GM18907 (cell line): ENCODE measurements at regions not wholly inside any gene's neighbourhood (a gene's known extent, or its start where the extent isn't known, plus 50 kb on each side); places are given as distances from the start of the nearest gene placed in this dataset.
A peak's percentile ranks its signal among the peaks of the same experiment; 100 is the strongest.
"Not testable (repeated sequence)": the region's sequence is repeated elsewhere in the genome, so short reads cannot be mapped to it uniquely, and the experiment has no call there.

Source experiments
- ATAC-seq: cut with Tn5 transposase; IDR thresholded peaks from one replicate; pipeline ENCODE4 v1.9.1; 2021; ENCODE audit warnings: mild to moderate bottlenecking, moderate library complexity; ENCODE audit not compliant: unreplicated experiment

- ATAC-seq: no peak
Observed at GRCh38 chr2:187679454-187679853, 125.2 kb upstream of the TFPI start.

- ATAC-seq: no peak
Observed at GRCh38 chr2:187684174-187684573, 129.9 kb upstream of the TFPI start.

GRCh38 chr2:187686416-187687024 lies 132.3 kb upstream of the TFPI start:
- ATAC-seq: no peak

GRCh38 chr2:187687585-187687984 lies 133.3 kb upstream of the TFPI start:
- no peak for ATAC-seq

GRCh38 chr2:187689372-187689771 lies 135.1 kb upstream of the TFPI start:
- ATAC-seq: no peak

GRCh38 chr2:187693923-187694322 lies 139.7 kb upstream of the TFPI start:
- no peak for ATAC-seq

- not testable (repeated sequence) for ATAC-seq
Observed at GRCh38 chr2:187696644-187697043, 142.4 kb upstream of the TFPI start.

GRCh38 chr2:187698374-187699110 lies 144.3 kb upstream of the TFPI start:
- no peak for ATAC-seq

- ATAC-seq: no peak
Observed at GRCh38 chr2:187702157-187702556, 147.9 kb upstream of the TFPI start.

GRCh38 chr2:187708272-187708671 lies 154.0 kb upstream of the TFPI start:
- no peak for ATAC-seq

- no peak for ATAC-seq
Observed at GRCh38 chr2:187709065-187709464, 154.8 kb upstream of the TFPI start.

- no peak for ATAC-seq
Observed at GRCh38 chr2:187710791-187711521, 156.7 kb upstream of the TFPI start.

GRCh38 chr2:187715590-187715989 lies 161.4 kb upstream of the TFPI start:
- ATAC-seq: no peak

GRCh38 chr2:187716301-187716700 lies 162.1 kb upstream of the TFPI start:
- ATAC-seq: no peak

GRCh38 chr2:187718092-187718491 lies 163.9 kb upstream of the TFPI start:
- ATAC-seq: no peak

GRCh38 chr2:187719510-187719909 lies 165.3 kb upstream of the TFPI start:
- no peak for ATAC-seq

- ATAC-seq: no peak
Observed at GRCh38 chr2:187748958-187749357, 194.7 kb upstream of the TFPI start.

- ATAC-seq: no peak
Observed at GRCh38 chr2:187749804-187750431, 195.7 kb upstream of the TFPI start.

- no peak for ATAC-seq
Observed at GRCh38 chr2:187768995-187769394, 214.8 kb upstream of the TFPI start.

GRCh38 chr2:187769437-187769836 lies 215.2 kb upstream of the TFPI start:
- ATAC-seq: no peak

- ATAC-seq: peak; percentile 72
Observed at GRCh38 chr2:187774551-187775071, 220.4 kb upstream of the TFPI start.
